Upper lobe of right lung (tissue), 1 donor: ENCODE measurements at regions not wholly inside any gene's neighbourhood (a gene's known extent, or its start where the extent isn't known, plus 50 kb on each side); places are given as distances from the start of the nearest gene placed in this dataset.

Experiments used
- ATAC-seq: fragments of 200-7000 bp; cut with Tn5 transposase; one replicate; pipeline ENCODE4 v1.9.1; 2020; ENCODE audit warnings: mild to moderate bottlenecking, moderate library complexity
- DNase-seq: peaks from one replicate; pipeline ENCODE4 v3.0.0-alpha.2; 2020
- H3K27ac ChIP-seq: fragments of 200-600 bp; one replicate; pipeline ENCODE4 v1.8.0; 2022
- H3K27me3 ChIP-seq: fragments of 200-600 bp; one replicate; pipeline ENCODE4 v1.8.0; 2022; ENCODE audit warnings: mild to moderate bottlenecking
- H3K36me3 ChIP-seq: fragments of 200-600 bp; one replicate; pipeline ENCODE4 v1.8.0; 2022
- H3K4me1 ChIP-seq: fragments of 200-600 bp; one replicate; pipeline ENCODE4 v1.8.0; 2022
- H3K4me3 ChIP-seq: fragments of 200-600 bp; one replicate; pipeline ENCODE4 v1.8.0; 2022; ENCODE audit warnings: mild to moderate bottlenecking
- H3K9me3 ChIP-seq: fragments of 200-600 bp; one replicate; pipeline ENCODE4 v1.8.0; 2022
- CTCF ChIP-seq: fragments of 200-600 bp; IDR thresholded peaks from one replicate; pipeline ENCODE4 v1.8.0; 2022; ENCODE audit warnings: antibody characterized with exemption
- intact Hi-C: fragments of 100-400 bp; cut with DNase I; formaldehyde crosslinking; loops from one replicate; pipeline ENCODE4 v1.11.0; 2022
- donor health status: DM: no; HTN: yes; CAD: no; lungs with severe emphysema.

GRCh38 chr4:100254237-100254636 is 64.0 kb upstream of the DDIT4L start:
- Histone ChIP-seq H3K4me3 (no peak overlapping the region), H3K36me3 (no peaks in the 10 kb centered on the region), H3K27ac (no peak overlapping the region), H3K9me3 (no peaks in the 10 kb centered on the region), H3K4me1 (no peaks in the 10 kb centered on the region), H3K27me3 (no peaks in the 10 kb centered on the region)
- no peak for ATAC-seq
- TF ChIP-seq CTCF, result no peak
- intact Hi-C loops, result no loop called here
- DNase-seq, result no peak

GRCh38 chr4:100248476-100248875 is 58.2 kb upstream of the DDIT4L start:
- no peaks in the 10 kb centered on the region for H3K9me3 ChIP-seq
- H3K4me1 ChIP-seq, result no peaks in the 10 kb centered on the region
- DNase-seq (no peak), ATAC-seq (no peak)
- no peak overlapping the region for H3K27ac ChIP-seq
- no peaks in the 10 kb centered on the region for H3K27me3 ChIP-seq
- no peak for TF ChIP-seq CTCF
- H3K36me3 ChIP-seq, result no peaks in the 10 kb centered on the region
- no peak overlapping the region for H3K4me3 ChIP-seq
- intact Hi-C loops, result no loop called here

- no peak for TF ChIP-seq CTCF
- Histone ChIP-seq H3K27me3 (no peaks in the 10 kb centered on the region), H3K4me3 (no peak overlapping the region), H3K36me3 (no peaks in the 10 kb centered on the region), H3K9me3 (no peaks in the 10 kb centered on the region), H3K27ac (no peak overlapping the region), H3K4me1 (no peaks in the 10 kb centered on the region)
- DNase-seq (no peak), ATAC-seq (no peak)
- intact Hi-C loops, result no loop called here
Measured at GRCh38 chr4:100246697-100247096, 56.4 kb upstream of the DDIT4L start.

DNA sequence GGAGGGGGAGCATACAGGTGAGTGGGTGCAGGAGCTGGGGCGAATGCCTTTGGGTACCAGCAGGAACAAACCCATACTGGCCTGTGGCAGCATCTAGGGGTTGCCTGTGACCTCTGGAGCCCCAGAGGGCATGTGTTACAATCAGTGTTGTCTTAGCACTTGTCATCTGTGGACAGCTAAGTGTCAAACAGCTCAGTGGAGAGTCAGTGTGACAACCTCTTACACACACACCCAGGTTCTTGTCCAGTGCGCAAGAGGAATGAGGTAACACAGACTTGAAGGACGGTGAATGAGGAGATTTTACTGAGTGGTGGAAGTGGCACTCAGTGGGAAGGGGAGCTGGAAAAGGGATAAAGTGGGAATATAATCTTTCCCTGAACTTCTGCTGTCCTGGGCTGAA is 54.1 kb upstream of the DDIT4L start:
- H3K4me3 ChIP-seq, result no peak overlapping the region
- DNase-seq (no peak), ATAC-seq (no peak)
- H3K4me1 ChIP-seq, result no peaks in the 10 kb centered on the region
- intact Hi-C loops, result no loop called here
- H3K27ac ChIP-seq, result no peak overlapping the region
- no peak for TF ChIP-seq CTCF
- H3K9me3 ChIP-seq, result no peaks in the 10 kb centered on the region
- H3K27me3 ChIP-seq, result no peaks in the 10 kb centered on the region
- no peaks in the 10 kb centered on the region for H3K36me3 ChIP-seq
